ENCODE measurements at regions not wholly inside any gene's neighbourhood (a gene's known extent, or its start where the extent isn't known, plus 50 kb on each side); places are given as distances from the start of the nearest gene placed in this dataset.

GRCh38 chr1:221449801-221450470, 292.0 kb downstream of the DUSP10 start:
- in situ Hi-C loops (cut with HindIII; ENCODE audit: low sequenced_read_pairs): no loop called here

GRCh38 chr1:221451741-221452140, 290.1 kb downstream of the DUSP10 start:
- in situ Hi-C loops (cut with HindIII; ENCODE audit: low sequenced_read_pairs): no loop called here
- no peak for DNase-seq (ENCODE audit: low spot score)

More at GRCh38 chr1:221449801-221450470, 292.0 kb downstream of the DUSP10 start:
- DNase-seq (ENCODE audit: low spot score): no peak

- no peak for DNase-seq (ENCODE audit: low spot score)
- in situ Hi-C loops (cut with HindIII; ENCODE audit: low sequenced_read_pairs): no loop called here
Observed at GRCh38 chr1:221454096-221454495, 287.8 kb downstream of the DUSP10 start.

- in situ Hi-C loops (cut with HindIII; ENCODE audit: low sequenced_read_pairs): no loop called here
- DNase-seq (ENCODE audit: low spot score): no peak
Observed at GRCh38 chr1:221456918-221457317, 285.0 kb downstream of the DUSP10 start.

GRCh38 chr1:221457685-221458446, 284.0 kb downstream of the DUSP10 start:
- no peak for DNase-seq (ENCODE audit: low spot score)
- in situ Hi-C loops (cut with HindIII; ENCODE audit: low sequenced_read_pairs): no loop called here

- in situ Hi-C loops (cut with HindIII; ENCODE audit: low sequenced_read_pairs): no loop called here
- DNase-seq (ENCODE audit: low spot score): no peak
Observed at GRCh38 chr1:221458447-221459156, 283.3 kb downstream of the DUSP10 start.

- in situ Hi-C loops (cut with HindIII; ENCODE audit: low sequenced_read_pairs): no loop called here
- no peak for DNase-seq (ENCODE audit: low spot score)
Observed at GRCh38 chr1:221459558-221459957, 282.3 kb downstream of the DUSP10 start.

GRCh38 chr1:221462345-221462744, 279.5 kb downstream of the DUSP10 start:
- DNase-seq (ENCODE audit: low spot score): no peak
- in situ Hi-C loops (cut with HindIII; ENCODE audit: low sequenced_read_pairs): no loop called here

- in situ Hi-C loops (cut with HindIII; ENCODE audit: low sequenced_read_pairs): no loop called here
- DNase-seq (ENCODE audit: low spot score): no peak
Observed at GRCh38 chr1:221468546-221468945, 273.3 kb downstream of the DUSP10 start.

GRCh38 chr1:221469476-221469875, 272.4 kb downstream of the DUSP10 start:
- no peak for DNase-seq (ENCODE audit: low spot score)
- in situ Hi-C loops (cut with HindIII; ENCODE audit: low sequenced_read_pairs): no loop called here

- DNase-seq (ENCODE audit: low spot score): no peak
- in situ Hi-C loops (cut with HindIII; ENCODE audit: low sequenced_read_pairs): no loop called here
Observed at GRCh38 chr1:221470000-221470698, 271.7 kb downstream of the DUSP10 start.

- in situ Hi-C loops (cut with HindIII; ENCODE audit: low sequenced_read_pairs): no loop called here
- DNase-seq (ENCODE audit: low spot score): no peak
Observed at GRCh38 chr1:221473411-221473810, 268.5 kb downstream of the DUSP10 start.

GRCh38 chr1:221477252-221477651, 264.6 kb downstream of the DUSP10 start:
- DNase-seq (ENCODE audit: low spot score): no peak
- in situ Hi-C loops (cut with HindIII; ENCODE audit: low sequenced_read_pairs): no loop called here

GRCh38 chr1:221478050-221478949, 263.6 kb downstream of the DUSP10 start:
- in situ Hi-C loops (cut with HindIII; ENCODE audit: low sequenced_read_pairs): no loop called here
- DNase-seq (ENCODE audit: low spot score): peak; percentile 37

GRCh38 chr1:221487781-221488524, 253.9 kb downstream of the DUSP10 start:
- DNase-seq (ENCODE audit: low spot score): no peak
- in situ Hi-C loops (cut with HindIII; ENCODE audit: low sequenced_read_pairs): no loop called here

GRCh38 chr1:221488550-221488949, 253.3 kb downstream of the DUSP10 start:
- DNase-seq (ENCODE audit: low spot score): no peak
- in situ Hi-C loops (cut with HindIII; ENCODE audit: low sequenced_read_pairs): no loop called here

- in situ Hi-C loops (cut with HindIII; ENCODE audit: low sequenced_read_pairs): no loop called here
- DNase-seq (ENCODE audit: low spot score): no peak
Observed at GRCh38 chr1:221494670-221495069, 247.2 kb downstream of the DUSP10 start.

GRCh38 chr1:221497046-221497445, 244.8 kb downstream of the DUSP10 start:
- no peak for DNase-seq (ENCODE audit: low spot score)
- in situ Hi-C loops (cut with HindIII; ENCODE audit: low sequenced_read_pairs): no loop called here

All from G401 (cell line).